HG02938 (cell line): ENCODE measurements at regions not wholly inside any gene's neighbourhood (a gene's known extent, or its start where the extent isn't known, plus 50 kb on each side); places are given as distances from the start of the nearest gene placed in this dataset.
"Not testable (repeated sequence)": the region's sequence is repeated elsewhere in the genome, so short reads cannot be mapped to it uniquely, and the experiment has no call there.

Source experiments
- ATAC-seq: cut with Tn5 transposase; IDR thresholded peaks from one replicate; pipeline ENCODE4 v1.9.1; 2021; ENCODE audit warnings: mild to moderate bottlenecking, moderate library complexity; ENCODE audit not compliant: unreplicated experiment

- no peak for ATAC-seq
Measured at GRCh38 chr18:64377446-64377845, 228.6 kb upstream of the LINC00305 start.

DNA sequence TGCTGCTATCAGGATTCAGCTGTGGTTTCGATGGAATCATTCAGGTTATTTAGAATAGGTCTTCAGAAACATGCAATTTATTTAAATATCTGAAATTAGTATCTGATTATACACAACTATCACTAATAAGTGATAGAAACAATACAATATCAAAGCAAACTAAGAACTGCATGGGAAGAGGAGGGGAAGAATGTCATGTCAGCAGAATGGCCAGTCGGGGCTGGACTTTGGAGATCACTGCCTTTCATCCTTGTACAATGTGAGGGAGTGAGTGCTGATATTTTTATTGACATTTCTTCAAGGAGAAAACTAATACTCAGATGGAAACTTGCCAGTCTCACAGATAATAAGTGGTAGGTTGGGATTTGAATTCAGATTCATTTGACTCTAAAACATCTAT is 224.0 kb upstream of the LINC00305 start:
- ATAC-seq: no peak

DNA sequence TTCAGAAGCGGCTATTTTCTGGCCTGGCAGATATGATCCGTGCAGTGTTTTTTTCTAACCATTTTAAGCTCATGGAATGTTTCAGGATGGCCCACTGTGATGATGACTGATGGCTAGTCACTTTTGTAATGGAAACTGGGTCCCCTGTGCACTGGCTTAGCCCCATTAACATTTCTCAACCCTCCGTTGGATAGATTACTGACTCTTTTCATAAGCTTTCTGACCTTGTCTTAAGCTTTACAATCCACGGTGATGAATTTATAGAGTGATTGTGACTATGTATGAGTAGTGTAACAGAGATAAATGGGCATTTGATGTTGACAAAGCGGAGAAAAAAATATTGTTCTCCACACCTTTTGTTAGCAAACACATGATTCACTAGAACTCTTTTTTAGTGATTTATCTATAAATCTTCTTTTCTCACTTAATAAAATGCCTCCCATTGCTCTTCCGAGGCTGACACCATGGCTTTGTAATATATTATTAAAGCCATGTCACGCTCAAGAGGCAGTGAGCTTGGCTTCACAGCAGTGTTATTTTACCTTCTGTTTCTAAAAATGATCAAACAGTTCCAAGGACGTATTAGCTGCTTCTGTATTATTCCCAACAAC is 221.0 kb upstream of the LINC00305 start:
- not testable (repeated sequence) for ATAC-seq

DNA sequence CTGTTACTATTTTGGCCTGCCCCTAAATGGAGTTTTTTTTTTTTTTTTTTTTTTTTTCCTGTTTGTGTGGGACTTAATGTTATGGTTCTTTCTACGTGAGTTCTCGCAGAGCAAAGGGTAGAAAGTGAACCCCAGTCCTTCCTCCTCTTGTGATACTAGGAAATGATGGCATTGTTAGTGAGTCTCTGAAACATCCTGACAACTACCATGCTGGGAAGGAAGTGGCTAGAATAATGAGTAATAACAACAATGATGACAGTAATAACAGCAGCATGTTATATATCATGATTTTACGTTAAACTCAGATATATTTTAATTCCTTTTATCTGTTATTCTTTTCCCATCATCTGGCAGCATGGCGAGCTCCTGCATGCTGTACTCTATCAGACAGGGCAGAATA is 216.2 kb upstream of the LINC00305 start:
- ATAC-seq: no peak

DNA sequence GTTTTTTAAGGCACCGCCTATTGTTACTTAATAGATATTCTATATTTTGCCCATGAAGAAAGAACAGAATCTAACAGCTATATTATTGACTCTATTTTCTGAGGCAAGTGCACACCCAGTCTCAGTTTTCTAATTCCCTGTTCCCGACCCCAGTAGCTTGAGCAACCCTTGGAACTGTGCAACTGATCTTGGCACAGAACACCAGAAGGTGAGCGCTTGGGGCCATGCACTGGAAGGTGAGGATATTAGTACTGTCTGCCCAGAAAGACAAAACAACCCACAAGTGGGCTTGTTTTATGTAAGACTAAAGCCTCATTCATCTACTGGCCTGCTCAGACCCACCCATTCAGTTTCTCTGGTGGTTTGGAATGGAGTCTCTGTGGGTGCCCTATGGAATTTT is 188.8 kb upstream of the LINC00305 start:
- no peak for ATAC-seq

DNA sequence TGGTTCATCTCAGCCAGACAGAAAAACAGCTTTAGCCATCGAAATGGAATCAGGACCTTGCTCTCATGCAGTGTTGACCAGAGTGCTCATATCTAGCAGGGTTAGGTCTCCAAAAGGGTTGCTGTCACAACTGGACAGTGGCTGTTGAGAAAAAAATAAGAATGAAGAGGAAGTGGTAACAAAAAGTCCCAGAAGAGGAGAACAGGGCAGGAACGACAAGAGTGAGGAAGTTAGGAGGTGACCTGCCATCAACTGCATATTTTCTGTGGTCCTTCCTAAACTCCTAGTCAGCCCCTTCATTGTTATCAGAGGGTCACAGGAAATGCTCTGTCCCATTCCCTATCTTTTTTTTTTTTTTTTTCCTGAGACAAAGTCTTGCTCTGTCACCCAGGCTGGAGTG is 188.1 kb upstream of the LINC00305 start:
- no peak for ATAC-seq

GRCh38 chr18:64334748-64335147 is 185.9 kb upstream of the LINC00305 start:
- no peak for ATAC-seq

GRCh38 chr18:64333584-64333983 is 184.7 kb upstream of the LINC00305 start:
- ATAC-seq: no peak

GRCh38 chr18:64332835-64333234 is 183.9 kb upstream of the LINC00305 start:
- no peak for ATAC-seq

DNA sequence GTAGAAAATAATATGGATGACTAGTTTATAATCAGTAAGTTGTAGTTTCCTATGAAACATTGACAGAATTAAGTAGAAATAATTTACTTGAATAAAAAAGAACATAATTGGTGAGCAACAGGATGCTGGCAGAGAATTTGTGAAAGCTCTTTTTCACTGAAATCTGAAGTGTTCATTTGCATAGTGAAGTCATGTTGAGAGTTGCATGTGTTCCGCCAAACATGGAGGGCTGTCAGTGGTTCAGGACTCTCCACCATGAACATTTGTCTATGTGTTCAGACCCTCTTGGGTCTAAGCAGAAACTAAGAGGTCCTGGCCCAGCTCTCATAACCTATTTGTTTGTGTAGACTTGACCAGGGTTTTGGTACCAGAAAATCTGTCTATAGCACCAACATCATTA is 182.5 kb upstream of the LINC00305 start:
- no peak for ATAC-seq

DNA sequence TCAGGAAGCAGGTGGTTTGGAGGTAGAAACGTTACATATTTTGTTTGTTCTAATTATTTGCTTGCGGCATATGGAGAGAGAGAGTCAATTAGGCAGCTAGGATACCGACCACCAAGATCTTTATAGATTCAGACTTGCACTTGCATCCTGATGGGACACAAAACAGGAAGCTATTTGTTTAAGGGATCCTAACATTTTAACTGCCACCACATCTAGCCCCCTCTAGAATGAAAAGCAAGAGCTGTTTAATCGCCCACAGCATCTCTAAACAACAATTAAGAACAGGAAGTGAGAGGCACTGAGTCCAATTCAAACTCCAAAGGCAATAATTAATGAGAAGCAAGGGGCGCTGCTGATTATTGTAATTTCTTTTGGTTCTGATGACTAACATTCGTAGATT is 182.0 kb upstream of the LINC00305 start:
- no peak for ATAC-seq

GRCh38 chr18:64330161-64330560 is 181.3 kb upstream of the LINC00305 start:
- no peak for ATAC-seq

DNA sequence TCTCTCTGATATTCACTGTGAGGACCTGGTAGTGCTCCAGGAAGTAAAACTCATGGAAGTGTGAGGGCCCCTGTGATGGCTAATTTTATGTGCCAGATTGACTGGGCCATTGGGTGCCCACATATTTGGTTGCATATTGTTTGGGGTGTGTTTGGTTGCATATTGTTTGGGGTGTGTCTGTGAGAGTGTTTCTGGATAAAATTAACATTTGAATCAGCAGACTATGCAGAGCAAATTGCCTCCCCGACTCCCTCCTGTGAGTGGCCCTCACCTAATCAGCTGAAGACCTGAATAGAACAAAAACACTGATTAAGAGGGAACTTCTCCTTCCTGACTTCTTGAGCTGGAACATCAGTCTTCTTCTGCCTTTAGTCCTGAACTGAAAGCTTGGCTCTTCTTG is 173.3 kb upstream of the LINC00305 start:
- no peak for ATAC-seq

GRCh38 chr18:64318547-64318946 is 169.7 kb upstream of the LINC00305 start:
- ATAC-seq: no peak

DNA sequence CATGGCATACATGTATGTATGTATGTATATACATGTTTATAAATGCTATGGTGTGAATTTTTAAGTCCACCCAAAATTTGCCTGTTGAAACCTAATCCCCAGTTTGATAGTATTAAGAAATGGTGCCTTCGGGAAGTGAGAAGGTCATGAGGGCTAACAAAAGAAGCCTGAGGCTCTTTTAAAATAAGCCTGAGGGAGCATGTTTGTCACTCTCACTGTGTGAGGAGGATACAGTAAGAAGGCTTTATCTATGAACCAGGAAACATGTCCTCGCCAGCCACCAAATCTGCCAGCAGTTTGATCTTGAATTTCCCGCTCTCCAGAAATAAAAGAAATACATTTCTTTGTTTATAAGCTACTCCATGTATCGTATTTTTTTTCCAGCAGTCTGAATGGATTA is 163.0 kb upstream of the LINC00305 start:
- ATAC-seq: no peak

GRCh38 chr18:64295839-64296238 is 147.0 kb upstream of the LINC00305 start:
- ATAC-seq: no peak

GRCh38 chr18:64294967-64295366 is 146.1 kb upstream of the LINC00305 start:
- no peak for ATAC-seq

DNA sequence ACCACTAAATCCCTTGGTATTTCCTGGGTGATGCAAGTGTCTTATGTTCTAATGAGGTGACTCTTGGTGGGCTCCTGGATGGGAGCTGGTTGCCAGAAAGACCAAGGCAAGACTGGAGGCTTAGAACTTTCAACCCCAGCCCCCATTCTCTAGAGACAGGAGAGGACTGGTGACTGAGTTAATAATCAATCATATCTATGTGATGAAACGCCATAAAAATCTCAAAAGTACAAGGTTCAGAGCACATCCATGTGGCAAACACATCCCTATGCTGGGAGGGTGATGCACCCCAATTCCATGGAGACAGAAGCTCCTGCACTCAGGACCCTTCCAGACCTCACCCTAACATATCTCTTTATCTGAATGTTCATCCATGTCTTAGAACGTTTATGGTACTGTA is 139.5 kb upstream of the LINC00305 start:
- no peak for ATAC-seq

GRCh38 chr18:64287926-64288325 is 139.0 kb upstream of the LINC00305 start:
- no peak for ATAC-seq

GRCh38 chr18:64283059-64283458 is 134.2 kb upstream of the LINC00305 start:
- no peak for ATAC-seq

- no peak for ATAC-seq
Measured at GRCh38 chr18:64278026-64278425, 129.1 kb upstream of the LINC00305 start.

DNA sequence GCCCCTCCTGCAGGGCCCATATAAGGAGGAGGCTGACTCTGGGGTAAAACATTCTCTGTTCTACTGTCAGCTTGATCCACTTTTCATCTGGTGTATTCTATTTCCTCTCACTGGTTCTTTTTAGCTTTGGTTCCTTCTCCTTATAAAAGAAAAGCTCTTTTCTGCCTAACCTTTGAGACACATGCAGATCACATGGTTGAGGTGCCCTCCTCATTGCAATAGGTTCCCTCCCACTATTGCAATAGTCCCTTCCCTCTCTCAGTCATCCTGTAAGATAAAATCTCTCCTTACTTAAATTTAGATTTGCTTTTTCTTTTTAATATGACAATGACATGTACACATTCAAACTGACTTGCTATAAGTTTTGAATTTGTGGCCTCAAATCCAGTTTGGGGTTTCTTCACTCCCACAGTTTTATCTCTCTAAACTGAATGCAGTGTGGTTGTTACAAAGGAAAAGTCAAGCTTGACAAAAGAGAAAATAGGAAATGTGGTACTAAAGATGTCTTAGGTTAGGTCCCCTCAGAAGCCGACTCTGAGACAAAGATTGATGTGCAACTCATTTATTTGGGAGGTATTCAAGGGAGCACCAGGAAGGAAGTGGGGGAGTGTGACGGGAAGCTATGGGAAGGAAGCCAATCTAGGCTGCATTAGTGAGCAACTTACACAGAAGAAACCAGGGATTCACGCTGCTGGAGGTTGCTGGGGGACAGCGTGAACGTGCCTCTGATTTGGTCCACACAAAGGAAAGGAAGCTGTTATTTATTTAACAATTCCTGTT is 127.6 kb upstream of the LINC00305 start:
- no peak for ATAC-seq
